Erythroblast (primary cell): ENCODE measurements at regions not wholly inside any gene's neighbourhood (a gene's known extent, or its start where the extent isn't known, plus 50 kb on each side); places are given as distances from the start of the nearest gene placed in this dataset.

Source experiments
- GATA1 ChIP-seq: IDR thresholded peaks from 2 replicates; pipeline ENCODE4 v1.6.1; 2011; ENCODE audit warnings: low read depth, mild to moderate bottlenecking, control low read depth, low read length, moderate library complexity
- POLR2A ChIP-seq: IDR thresholded peaks from 2 replicates; pipeline ENCODE4 v1.6.1; 2011; ENCODE audit warnings: mild to moderate bottlenecking, low read length

DNA sequence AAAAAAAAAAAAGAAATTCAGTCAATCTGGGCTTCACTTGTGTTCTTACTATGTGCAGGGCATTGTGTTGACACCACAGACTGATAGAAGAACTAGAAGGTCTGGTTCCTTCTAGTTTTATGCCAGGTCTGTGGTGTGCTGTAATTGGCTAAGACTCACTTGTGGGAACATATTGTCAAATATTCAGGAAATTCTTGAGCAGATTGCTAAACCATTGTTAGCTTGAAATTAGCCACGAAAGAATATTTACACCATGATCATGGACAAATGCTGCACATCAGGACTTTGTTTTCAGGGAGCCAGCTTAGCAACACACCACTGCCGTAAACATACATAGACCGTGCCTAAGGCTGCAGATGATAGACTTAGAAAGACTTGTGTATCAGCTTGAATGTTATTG, 74.6 kb downstream of the GTPBP8 start:
- TF ChIP-seq POLR2A (no peak), GATA1 (no peak)
